A172 (cell line): ENCODE measurements at regions not wholly inside any gene's neighbourhood (a gene's known extent, or its start where the extent isn't known, plus 50 kb on each side); places are given as distances from the start of the nearest gene placed in this dataset.
A peak's percentile ranks its signal among the peaks of the same experiment; 100 is the strongest.

ENCODE experiments used
- DNase-seq: peaks from one replicate; pipeline ENCODE4 v3.0.0-alpha.2; 2015; ENCODE audit warnings: low spot score

GRCh38 chr4:54495091-54495490, 162.7 kb upstream of the KIT start:
- DNase-seq: peak; percentile 25

GRCh38 chr4:54495641-54496040, 162.1 kb upstream of the KIT start:
- DNase-seq: no peak

GRCh38 chr4:54496412-54496811, 161.3 kb upstream of the KIT start:
- no peak for DNase-seq

- DNase-seq: no peak
These were observed 159.8 kb upstream of the KIT start for GRCh38 chr4:54497947-54498346.

GRCh38 chr4:54498661-54499111, 159.1 kb upstream of the KIT start:
- peak; percentile 92 for DNase-seq

- DNase-seq: peak; percentile 94
These were observed 158.3 kb upstream of the KIT start for GRCh38 chr4:54499308-54500074.

- no peak for DNase-seq
These were observed 152.4 kb upstream of the KIT start for GRCh38 chr4:54505362-54505761.

GRCh38 chr4:54505996-54506395, 151.8 kb upstream of the KIT start:
- DNase-seq: no peak

GRCh38 chr4:54509057-54509456, 148.7 kb upstream of the KIT start:
- no peak for DNase-seq

- peak; percentile 77 for DNase-seq
These were observed 144.6 kb upstream of the KIT start for GRCh38 chr4:54513204-54513603.

- no peak for DNase-seq
These were observed 144.0 kb upstream of the KIT start for GRCh38 chr4:54513741-54514140.

GRCh38 chr4:54516556-54517215, 141.1 kb upstream of the KIT start:
- DNase-seq: no peak

- no peak for DNase-seq
These were observed 139.8 kb upstream of the KIT start for GRCh38 chr4:54517781-54518444.

GRCh38 chr4:54525602-54526001, 132.2 kb upstream of the KIT start:
- DNase-seq: peak; percentile 95

GRCh38 chr4:54526560-54526959, 131.2 kb upstream of the KIT start:
- no peak for DNase-seq

- DNase-seq: no peak
These were observed 130.2 kb upstream of the KIT start for GRCh38 chr4:54527532-54527931.

GRCh38 chr4:54539500-54540029, 118.2 kb upstream of the KIT start:
- DNase-seq: peak; percentile 63

GRCh38 chr4:54540931-54541330, 116.8 kb upstream of the KIT start:
- DNase-seq: no peak

- peak; percentile 40 for DNase-seq
These were observed 116.2 kb upstream of the KIT start for GRCh38 chr4:54541426-54542118.

- DNase-seq: no peak
These were observed 115.7 kb upstream of the KIT start for GRCh38 chr4:54542119-54542438.

GRCh38 chr4:54542540-54543041, 115.2 kb upstream of the KIT start:
- no peak for DNase-seq
